Posterior cingulate gyrus (tissue), 11 donors: ENCODE measurements at regions not wholly inside any gene's neighbourhood (a gene's known extent, or its start where the extent isn't known, plus 50 kb on each side); places are given as distances from the start of the nearest gene placed in this dataset.
"Not testable (repeated sequence)": the region's sequence is repeated elsewhere in the genome, so short reads cannot be mapped to it uniquely, and the experiment has no call there.

Source experiments
- DNase-seq, 10 donors: peaks; one replicate each; pipeline versions ENCODE4 v3.0.0 to v3.0.0-alpha.2; 2020 to 2021; ENCODE audit warnings: mixed read lengths in 3 of 10
- intact Hi-C: fragments of 100-400 bp; cut with DNase I; formaldehyde crosslinking; loops from one replicate; pipeline ENCODE4 v1.15.1; 2023

- intact Hi-C loops, result no loop called here
Observed at GRCh38 chr20:55449091-55449490, 556.2 kb downstream of the CBLN4 start.

DNA sequence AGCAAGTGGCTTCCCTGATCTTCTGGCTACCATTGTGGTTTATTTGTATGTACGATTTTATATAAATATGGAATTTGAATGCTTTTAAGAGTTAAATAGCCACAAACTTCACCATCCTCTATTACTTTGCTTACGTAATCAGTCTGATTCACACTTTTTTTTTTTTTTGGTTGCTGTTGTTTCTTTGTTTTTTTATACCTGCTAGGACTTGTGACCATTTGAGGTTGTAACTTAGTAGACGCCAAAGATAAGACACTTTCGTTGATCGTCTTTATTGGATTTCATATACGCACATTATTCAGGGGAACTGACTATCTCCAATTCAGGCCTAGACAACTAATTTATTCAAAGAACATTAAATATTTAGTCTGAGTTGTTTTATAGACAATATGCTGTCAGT is 559.0 kb downstream of the CBLN4 start:
- intact Hi-C loops, result no loop called here
- no peak for DNase-seq

More at GRCh38 chr20:55449091-55449490, 556.2 kb downstream of the CBLN4 start:
- no peak for DNase-seq

DNA sequence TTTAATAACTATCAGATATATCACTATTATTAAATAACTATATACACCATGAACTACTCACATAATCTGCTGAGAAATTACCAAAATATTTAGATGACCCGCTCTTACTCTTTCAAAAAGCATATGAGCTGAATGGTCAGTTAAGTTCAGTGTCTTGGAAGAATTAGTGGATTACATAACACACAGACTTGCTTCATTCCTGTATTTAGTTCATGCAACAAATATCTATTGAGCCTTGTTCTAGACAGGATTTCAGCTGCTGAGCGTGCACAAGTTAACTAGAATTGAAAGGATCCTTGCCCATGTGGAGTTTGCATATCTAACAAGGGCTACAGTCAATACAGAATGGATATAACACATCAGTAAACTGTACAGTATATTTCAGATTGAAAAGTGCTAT is 566.2 kb downstream of the CBLN4 start:
- intact Hi-C loops, result no loop called here
- no peak for DNase-seq

DNA sequence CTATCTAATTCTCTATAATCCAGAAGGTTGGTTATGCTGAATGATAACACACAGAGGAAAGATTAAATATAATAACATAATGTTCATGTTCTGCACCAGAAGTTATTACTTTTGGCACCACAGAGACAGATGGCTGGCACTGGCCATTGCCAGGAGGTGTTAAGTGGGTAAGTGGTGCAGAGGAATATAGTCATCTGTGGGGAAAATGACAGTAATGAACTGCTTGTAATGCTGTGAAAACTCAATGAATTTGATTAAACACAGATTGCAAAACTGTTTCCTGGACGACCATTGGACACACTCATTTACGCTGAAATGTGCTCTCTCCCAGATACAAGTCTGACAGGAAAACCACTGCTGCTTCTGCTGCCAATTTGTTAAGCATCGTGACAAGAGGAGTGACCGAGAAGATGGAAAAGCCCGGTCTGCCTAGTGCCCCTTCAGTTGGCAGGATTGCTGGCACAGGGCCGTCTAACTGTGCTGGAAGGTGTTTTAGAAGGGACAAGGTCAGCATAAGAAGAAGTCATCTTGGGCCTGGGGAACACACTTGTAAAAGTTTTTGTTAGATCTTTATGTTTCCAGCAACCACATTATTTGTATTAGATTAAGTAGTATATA is 567.4 kb downstream of the CBLN4 start:
- intact Hi-C loops, result no loop called here
- DNase-seq, result peak in 7 of 10 donors; percentile 11 to 82 (median 27)

- intact Hi-C loops, result no loop called here
- DNase-seq, result peak in 2 of 10 donors; percentile 27 to 70
Observed at GRCh38 chr20:55424968-55425367, 580.4 kb downstream of the CBLN4 start.

DNA sequence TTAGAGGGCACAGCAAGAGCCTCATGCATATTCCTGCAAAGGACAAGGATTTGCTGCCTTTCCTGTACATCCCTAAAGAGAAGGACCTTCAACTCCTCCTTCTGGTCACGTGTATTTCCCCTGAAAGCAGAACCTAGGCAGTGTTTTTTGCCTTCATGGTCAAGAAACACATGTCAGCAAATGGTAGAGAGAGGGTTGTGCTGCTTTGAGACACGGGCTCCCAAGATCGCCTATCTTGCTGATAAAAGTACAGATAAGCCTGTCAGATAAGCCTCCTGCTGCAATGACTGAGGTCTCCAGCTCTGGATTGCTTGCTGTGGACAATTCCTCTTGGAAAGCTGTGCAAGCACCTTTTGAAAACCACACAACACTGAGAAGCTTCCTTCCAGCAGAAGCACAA is 580.8 kb downstream of the CBLN4 start:
- intact Hi-C loops, result no loop called here
- no peak for DNase-seq

- DNase-seq, result no peak
- intact Hi-C loops, result no loop called here
Observed at GRCh38 chr20:55417836-55418235, 587.5 kb downstream of the CBLN4 start.

GRCh38 chr20:55415567-55416142 is 589.7 kb downstream of the CBLN4 start:
- DNase-seq, result no peak
- intact Hi-C loops, result loop anchor here (2.0 kb wide), 1 partner anchor 755 kb away; no protein-coding TSS in a partner anchor

- intact Hi-C loops, DNase-seq: not testable (repeated sequence)
Observed at GRCh38 chr20:55412508-55412907, 592.8 kb downstream of the CBLN4 start.

DNA sequence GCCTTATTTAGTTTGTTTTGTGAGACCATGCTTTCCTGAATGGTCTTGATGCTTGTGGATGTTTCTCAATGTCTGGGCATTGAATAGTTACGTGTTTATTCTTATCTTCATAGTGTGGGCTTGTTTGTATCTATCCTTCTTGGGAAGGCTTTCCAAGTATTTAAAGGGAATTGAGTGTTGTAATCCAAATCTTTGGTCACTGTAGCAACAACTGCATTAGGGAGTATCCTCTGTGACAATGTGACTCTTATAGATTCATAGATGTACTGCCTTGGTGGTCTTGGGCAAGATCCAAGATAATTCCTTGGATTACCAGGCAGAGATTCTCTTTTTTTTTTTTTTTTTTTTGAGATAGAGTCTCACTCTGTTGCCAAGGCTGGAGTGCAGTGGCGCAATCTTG is 598.4 kb downstream of the CBLN4 start:
- no peak for DNase-seq
- intact Hi-C loops, result no loop called here

GRCh38 chr20:55394592-55394991 is 610.7 kb downstream of the CBLN4 start:
- no peak for DNase-seq
- intact Hi-C loops, result no loop called here

DNA sequence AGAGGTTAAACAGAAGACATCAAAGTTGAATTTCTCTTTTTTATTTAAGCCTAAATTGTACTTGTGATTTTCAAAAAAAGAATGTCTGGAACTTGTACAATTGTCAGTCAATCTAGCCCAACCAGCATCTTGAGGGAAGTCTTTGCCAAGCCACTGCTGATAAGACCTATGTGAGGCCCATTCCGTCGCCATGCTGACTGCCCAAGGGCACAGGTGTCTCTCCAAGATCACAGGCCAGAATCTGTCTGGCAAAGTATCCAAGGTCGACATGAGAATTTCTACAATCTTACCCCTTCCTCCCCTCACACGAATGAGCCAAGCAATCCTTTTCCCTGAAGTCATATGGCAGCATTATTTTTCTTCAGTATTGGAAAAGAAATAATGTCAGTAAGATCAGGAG is 614.5 kb downstream of the CBLN4 start:
- intact Hi-C loops, result no loop called here
- peak in 1 of 10 donors; percentile 77 for DNase-seq

DNA sequence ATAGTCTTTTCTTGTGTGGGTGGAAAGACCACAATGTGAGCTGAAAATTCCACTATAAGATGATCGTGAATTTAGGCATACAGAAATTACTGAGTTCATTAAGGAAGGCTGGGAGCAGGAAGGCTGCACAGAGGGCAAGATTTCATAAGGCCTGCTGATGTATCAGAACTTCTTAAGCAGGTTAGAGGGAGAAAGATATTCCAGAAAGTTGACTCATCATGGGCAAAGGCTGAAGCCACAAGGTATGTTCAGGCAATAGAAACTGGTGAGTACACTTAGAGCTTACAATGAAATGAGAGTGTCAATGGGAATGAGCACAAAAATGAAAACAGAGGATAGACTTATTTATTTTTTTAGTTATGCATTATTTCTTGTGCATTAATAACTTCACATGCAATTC is 618.6 kb downstream of the CBLN4 start:
- intact Hi-C loops, result no loop called here
- no peak for DNase-seq

GRCh38 chr20:55375920-55376319 is 629.4 kb downstream of the CBLN4 start:
- intact Hi-C loops, result no loop called here
- DNase-seq, result no peak

GRCh38 chr20:55365745-55366144 is 639.6 kb downstream of the CBLN4 start:
- no peak for DNase-seq
- intact Hi-C loops, result no loop called here

GRCh38 chr20:55360895-55361294 is 644.4 kb downstream of the CBLN4 start:
- intact Hi-C loops, result no loop called here

GRCh38 chr20:55354720-55355119 is 650.6 kb downstream of the CBLN4 start:
- DNase-seq, result no peak
- intact Hi-C loops, result no loop called here

More at GRCh38 chr20:55360895-55361294, 644.4 kb downstream of the CBLN4 start:
- no peak for DNase-seq

DNA sequence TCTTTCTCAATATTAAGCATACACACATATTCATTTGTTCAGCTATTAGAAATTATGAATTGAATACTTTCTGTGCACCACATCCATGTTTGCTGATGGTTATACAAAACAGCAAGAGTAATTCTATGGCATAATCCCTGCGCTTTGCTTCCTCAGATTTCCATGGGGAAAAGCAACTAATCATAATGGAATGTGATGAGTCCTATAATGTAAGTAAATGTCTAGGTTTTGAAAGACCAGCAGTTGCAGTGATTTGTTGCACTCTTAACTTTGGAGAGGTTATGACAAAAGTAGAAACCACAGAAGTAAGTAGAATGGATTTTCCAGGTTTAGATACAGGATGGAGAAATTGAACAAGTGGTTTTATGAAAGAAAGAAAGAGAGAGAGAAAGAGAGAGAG is 652.1 kb downstream of the CBLN4 start:
- intact Hi-C loops, result no loop called here
- DNase-seq, result no peak

DNA sequence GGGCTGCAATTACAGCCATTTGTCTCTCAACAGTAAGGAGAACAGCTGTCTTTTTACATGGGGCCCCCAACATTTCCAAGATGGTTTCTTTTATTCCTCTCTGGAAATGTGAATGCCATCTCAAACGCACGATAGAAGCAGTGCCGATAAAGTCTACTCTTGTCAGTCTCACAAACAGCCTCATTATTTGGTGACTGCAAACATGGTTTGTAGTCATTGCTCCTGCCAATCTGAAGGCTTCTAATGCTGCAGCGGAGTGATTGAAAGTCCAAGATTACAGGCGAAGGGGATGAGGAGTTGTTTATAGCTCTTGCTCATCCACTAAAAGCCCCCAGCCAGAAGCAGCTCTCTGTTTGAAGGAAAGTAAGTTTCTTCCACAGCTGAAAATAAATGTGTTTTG is 657.1 kb downstream of the CBLN4 start:
- intact Hi-C loops, result no loop called here
- DNase-seq, result no peak

- DNase-seq, result no peak
- intact Hi-C loops, result no loop called here
Observed at GRCh38 chr20:55342822-55343221, 662.5 kb downstream of the CBLN4 start.

DNA sequence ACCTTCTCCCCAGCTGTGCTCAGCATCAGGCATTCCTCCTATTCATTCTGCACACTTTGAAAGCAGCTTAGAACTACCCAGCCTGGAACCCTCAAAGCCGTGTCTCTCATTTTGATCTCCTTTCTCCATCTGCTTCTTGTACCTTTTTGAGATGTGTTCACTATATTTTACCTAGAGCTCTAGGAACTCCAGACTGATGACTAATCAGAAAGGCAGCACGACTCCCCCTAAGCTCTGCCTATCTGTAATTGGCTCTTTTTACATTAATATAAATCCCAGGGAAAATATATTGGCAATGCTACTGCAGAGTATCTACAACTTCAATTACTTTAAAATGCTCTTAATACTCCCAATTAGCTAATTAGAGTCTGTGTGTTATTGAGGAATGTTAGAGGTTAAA is 671.5 kb downstream of the CBLN4 start:
- DNase-seq, result no peak
- intact Hi-C loops, result no loop called here

DNA sequence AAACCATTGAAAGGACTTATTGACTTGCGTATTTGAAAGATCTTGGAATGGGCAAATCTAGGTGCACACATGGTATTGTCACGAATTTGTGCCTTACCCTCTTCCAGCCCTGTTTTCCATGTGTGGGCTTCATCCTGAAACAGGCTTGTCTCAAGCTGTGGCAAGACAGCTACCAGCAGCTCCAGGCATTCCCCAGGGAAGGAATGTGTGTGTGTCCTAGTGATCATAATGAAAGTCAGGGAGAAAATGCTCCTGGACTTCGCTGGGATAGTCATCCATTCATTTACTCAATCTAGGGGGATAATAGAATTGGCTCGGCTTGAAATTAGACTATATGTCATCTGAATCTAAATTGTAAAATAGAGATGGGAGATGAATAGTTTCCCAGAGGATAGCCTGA is 676.2 kb downstream of the CBLN4 start:
- intact Hi-C loops, result loop anchor here (10.0 kb wide), 1 partner anchor 64 kb away; no protein-coding TSS in a partner anchor
- no peak for DNase-seq
